GM06990 (cell line): ENCODE measurements at regions not wholly inside any gene's neighbourhood (a gene's known extent, or its start where the extent isn't known, plus 50 kb on each side); places are given as distances from the start of the nearest gene placed in this dataset.

Source experiments
- DNase-seq: peaks from one replicate; pipeline ENCODE4 v3.0.0-alpha.2; 2011; ENCODE audit not compliant: insufficient read length; ENCODE audit errors: extremely low read depth
- H3K27me3 ChIP-seq: replicated peaks from 2 replicates; pipeline ENCODE4 v1.6.0; 2011; ENCODE audit warnings: low read length; ENCODE audit not compliant: control insufficient read depth, insufficient read depth
- H3K36me3 ChIP-seq: 2 replicates; pipeline ENCODE4 v1.5.1; 2011; ENCODE audit warnings: low read length; ENCODE audit not compliant: control insufficient read depth, insufficient read depth
- H3K4me3 ChIP-seq: replicated peaks from 2 replicates; pipeline ENCODE4 v1.5.1; 2011; ENCODE audit warnings: low read depth, mild to moderate bottlenecking, control low read depth, low read length
- TF ChIP-seq, protein P1 (sequence below): IDR thresholded peaks from 2 replicates; pipeline ENCODE4 v1.5.1; 2011; ENCODE audit warnings: low read length, control low read depth, mild to moderate bottlenecking, inconsistent platforms; ENCODE audit not compliant: insufficient read depth, poor library complexity, severe bottlenecking

DNA sequence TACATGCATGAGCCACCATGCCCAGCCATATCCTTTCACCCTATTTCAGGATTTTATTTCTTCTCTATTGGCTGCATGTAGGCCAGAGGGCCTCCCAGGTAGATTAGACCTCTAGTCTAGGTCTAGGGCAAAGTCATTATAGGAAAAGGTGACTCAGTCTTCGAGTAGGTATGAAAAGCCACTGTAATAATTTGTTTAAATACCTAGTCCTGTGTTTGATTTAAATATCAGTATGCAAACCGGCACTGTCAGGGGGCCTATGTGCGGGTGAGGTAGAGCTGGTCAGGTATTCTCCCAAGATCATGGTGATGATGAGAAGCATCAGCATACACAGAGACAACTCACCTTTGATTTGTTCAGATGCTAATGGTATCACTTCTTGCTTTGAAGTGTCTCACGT lies 101.4 kb upstream of the UMPS start:
- no peaks in the 10 kb centered on the region for H3K36me3 ChIP-seq
- H3K27me3 ChIP-seq, result no peaks in the 10 kb centered on the region
- H3K4me3 ChIP-seq, result no peak overlapping the region
- TF ChIP-seq, protein P1, sequence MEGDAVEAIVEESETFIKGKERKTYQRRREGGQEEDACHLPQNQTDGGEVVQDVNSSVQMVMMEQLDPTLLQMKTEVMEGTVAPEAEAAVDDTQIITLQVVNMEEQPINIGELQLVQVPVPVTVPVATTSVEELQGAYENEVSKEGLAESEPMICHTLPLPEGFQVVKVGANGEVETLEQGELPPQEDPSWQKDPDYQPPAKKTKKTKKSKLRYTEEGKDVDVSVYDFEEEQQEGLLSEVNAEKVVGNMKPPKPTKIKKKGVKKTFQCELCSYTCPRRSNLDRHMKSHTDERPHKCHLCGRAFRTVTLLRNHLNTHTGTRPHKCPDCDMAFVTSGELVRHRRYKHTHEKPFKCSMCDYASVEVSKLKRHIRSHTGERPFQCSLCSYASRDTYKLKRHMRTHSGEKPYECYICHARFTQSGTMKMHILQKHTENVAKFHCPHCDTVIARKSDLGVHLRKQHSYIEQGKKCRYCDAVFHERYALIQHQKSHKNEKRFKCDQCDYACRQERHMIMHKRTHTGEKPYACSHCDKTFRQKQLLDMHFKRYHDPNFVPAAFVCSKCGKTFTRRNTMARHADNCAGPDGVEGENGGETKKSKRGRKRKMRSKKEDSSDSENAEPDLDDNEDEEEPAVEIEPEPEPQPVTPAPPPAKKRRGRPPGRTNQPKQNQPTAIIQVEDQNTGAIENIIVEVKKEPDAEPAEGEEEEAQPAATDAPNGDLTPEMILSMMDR, result no peak
- DNase-seq, result no peak

GRCh38 chr3:124629497-124629896 lies 100.8 kb upstream of the UMPS start:
- H3K27me3 ChIP-seq, result no peaks in the 10 kb centered on the region
- no peak overlapping the region for H3K4me3 ChIP-seq
- H3K36me3 ChIP-seq, result no peaks in the 10 kb centered on the region
- DNase-seq, result no peak
- TF ChIP-seq, protein P1, result no peak

GRCh38 chr3:124630960-124631359 lies 99.3 kb upstream of the UMPS start:
- Histone ChIP-seq H3K27me3 (no peaks in the 10 kb centered on the region), H3K36me3 (no peaks in the 10 kb centered on the region), H3K4me3 (no peak overlapping the region)
- TF ChIP-seq, protein P1, result no peak
- no peak for DNase-seq

GRCh38 chr3:124631727-124632126 lies 98.5 kb upstream of the UMPS start:
- TF ChIP-seq, protein P1, result no peak
- H3K27me3 ChIP-seq, result no peaks in the 10 kb centered on the region
- H3K36me3 ChIP-seq, result no peaks in the 10 kb centered on the region
- H3K4me3 ChIP-seq, result no peak overlapping the region
- DNase-seq, result no peak

- no peak for DNase-seq
- no peak overlapping the region for H3K4me3 ChIP-seq
- H3K36me3 ChIP-seq, result no peaks in the 10 kb centered on the region
- TF ChIP-seq, protein P1, result no peak
- H3K27me3 ChIP-seq, result no peaks in the 10 kb centered on the region
Measured at GRCh38 chr3:124632566-124633140, 97.6 kb upstream of the UMPS start.

DNA sequence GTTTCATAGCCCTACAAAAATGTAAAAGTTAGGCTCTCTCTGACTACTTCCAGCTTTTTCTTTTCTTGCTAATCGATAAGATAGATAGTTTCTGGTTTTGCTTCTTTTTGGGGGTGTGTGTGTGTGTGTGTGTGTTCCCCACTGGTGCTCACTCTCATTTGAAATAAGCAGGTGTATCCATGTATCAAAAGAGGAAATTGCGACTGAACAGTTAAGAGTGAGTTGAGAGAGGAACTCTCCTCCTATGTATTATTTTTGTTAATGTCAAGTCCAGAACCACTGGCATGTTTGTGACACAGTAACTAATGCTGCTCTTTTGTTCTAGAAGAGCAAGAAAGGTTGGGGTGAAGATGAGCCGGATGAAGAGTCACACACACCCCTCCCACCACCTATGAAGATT lies 96.7 kb upstream of the UMPS start:
- Histone ChIP-seq H3K4me3 (no peak overlapping the region), H3K36me3 (no peaks in the 10 kb centered on the region), H3K27me3 (no peaks in the 10 kb centered on the region)
- TF ChIP-seq, protein P1, result no peak
- DNase-seq, result no peak
